Astrocyte (in vitro differentiated cells and primary cell): ENCODE measurements at regions not wholly inside any gene's neighbourhood (a gene's known extent, or its start where the extent isn't known, plus 50 kb on each side); places are given as distances from the start of the nearest gene placed in this dataset.

Experiments
- EZH2 ChIP-seq: IDR thresholded peaks from 2 replicates; pipeline ENCODE4 v1.6.1; 2012; ENCODE audit warnings: mild to moderate bottlenecking, low read length, inconsistent platforms; ENCODE audit not compliant: insufficient read depth
- TF ChIP-seq, protein P1 (sequence below): IDR thresholded peaks from 2 replicates; pipeline ENCODE4 v1.5.1; 2011; ENCODE audit warnings: low read depth, mild to moderate bottlenecking, inconsistent platforms, low read length, moderate library complexity; ENCODE audit not compliant: insufficient read depth

DNA sequence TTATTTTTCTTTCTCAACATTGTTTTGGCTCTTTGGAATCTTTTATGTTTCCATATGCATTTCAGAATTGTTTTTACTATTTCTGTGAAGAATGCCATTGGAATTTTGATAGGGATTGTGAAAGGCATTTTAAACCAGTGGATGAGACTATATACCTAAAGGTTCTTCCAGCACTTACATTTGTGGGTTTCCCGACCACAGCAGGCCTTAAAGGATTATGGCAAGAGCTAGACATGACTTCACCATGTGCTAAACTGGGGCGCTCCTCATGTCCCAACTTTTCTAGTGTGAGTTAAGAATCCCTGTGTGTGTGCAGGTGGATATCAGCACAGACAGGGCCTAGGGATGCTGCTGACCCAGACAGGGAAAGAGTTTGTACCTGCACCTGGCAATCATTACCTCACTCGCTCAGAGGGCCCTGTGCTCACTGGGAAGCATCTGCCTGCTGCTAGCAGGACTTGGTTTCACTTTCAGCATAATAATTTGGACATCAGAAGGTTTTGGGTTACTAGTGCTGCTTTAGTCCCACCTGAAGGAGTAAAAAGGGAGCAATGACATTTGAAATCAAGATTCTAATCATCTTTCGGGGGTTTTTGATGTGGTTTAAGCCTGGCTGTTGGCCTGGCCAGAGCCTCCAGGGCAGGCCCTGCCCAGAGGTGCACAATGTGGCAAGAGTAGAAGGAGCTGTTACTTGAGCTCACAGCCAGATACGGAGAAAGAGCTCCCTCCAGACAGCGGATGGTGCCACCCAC, 137.1 kb downstream of the CDC5L start:
- TF ChIP-seq, protein P1, sequence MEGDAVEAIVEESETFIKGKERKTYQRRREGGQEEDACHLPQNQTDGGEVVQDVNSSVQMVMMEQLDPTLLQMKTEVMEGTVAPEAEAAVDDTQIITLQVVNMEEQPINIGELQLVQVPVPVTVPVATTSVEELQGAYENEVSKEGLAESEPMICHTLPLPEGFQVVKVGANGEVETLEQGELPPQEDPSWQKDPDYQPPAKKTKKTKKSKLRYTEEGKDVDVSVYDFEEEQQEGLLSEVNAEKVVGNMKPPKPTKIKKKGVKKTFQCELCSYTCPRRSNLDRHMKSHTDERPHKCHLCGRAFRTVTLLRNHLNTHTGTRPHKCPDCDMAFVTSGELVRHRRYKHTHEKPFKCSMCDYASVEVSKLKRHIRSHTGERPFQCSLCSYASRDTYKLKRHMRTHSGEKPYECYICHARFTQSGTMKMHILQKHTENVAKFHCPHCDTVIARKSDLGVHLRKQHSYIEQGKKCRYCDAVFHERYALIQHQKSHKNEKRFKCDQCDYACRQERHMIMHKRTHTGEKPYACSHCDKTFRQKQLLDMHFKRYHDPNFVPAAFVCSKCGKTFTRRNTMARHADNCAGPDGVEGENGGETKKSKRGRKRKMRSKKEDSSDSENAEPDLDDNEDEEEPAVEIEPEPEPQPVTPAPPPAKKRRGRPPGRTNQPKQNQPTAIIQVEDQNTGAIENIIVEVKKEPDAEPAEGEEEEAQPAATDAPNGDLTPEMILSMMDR, result no peak
- TF ChIP-seq EZH2, result no peak
